IPS DF 6.9 (cell line): ENCODE measurements at regions not wholly inside any gene's neighbourhood (a gene's known extent, or its start where the extent isn't known, plus 50 kb on each side); places are given as distances from the start of the nearest gene placed in this dataset.

Experiments
- DNase-seq: peaks from one replicate; pipeline ENCODE4 v3.0.0-alpha.2; 2013; ENCODE audit warnings: low read depth, low spot score
- H3K27ac ChIP-seq: one replicate; pipeline ENCODE4 v1.5.1; 2013; ENCODE audit warnings: low read length, control low read depth
- H3K27me3 ChIP-seq: 2 replicates; pipeline ENCODE4 v1.6.1; 2013; ENCODE audit warnings: mild to moderate bottlenecking, low read length; ENCODE audit not compliant: control insufficient read depth, insufficient read depth
- H3K36me3 ChIP-seq: 2 replicates; pipeline ENCODE4 v1.6.1; 2013; ENCODE audit warnings: low read length; ENCODE audit not compliant: control insufficient read depth, insufficient read depth
- H3K4me1 ChIP-seq: 2 replicates; pipeline ENCODE4 v1.6.1; 2013; ENCODE audit warnings: low read length; ENCODE audit not compliant: control insufficient read depth, insufficient read depth
- H3K4me3 ChIP-seq: 2 replicates; pipeline ENCODE4 v1.5.1; 2013; ENCODE audit warnings: mild to moderate bottlenecking, low read length
- H3K9me3 ChIP-seq: 2 replicates; pipeline ENCODE4 v1.6.1; 2013; ENCODE audit warnings: low read length, inconsistent platforms; ENCODE audit not compliant: control insufficient read depth, insufficient read depth
- WGBS: extraction: QIAGEN DNeasy Blood & Tissue Kit; methylation state at CpG from one replicate; pipeline ENCODE4 v1.1.7; 2013; ENCODE audit warnings: mixed read lengths, missing lambda C conversion rate; ENCODE audit not compliant: insufficient read length, insufficient coverage; 5-methylcytosine and 5-hydroxymethylcytosine counted together

GRCh38 chr2:183375821-183376220 lies 251.6 kb downstream of the NUP35 start:
- H3K4me1 ChIP-seq, result no peaks in the 10 kb centered on the region
- H3K27me3 ChIP-seq, result no peaks in the 10 kb centered on the region
- DNase-seq, result no peak
- H3K36me3 ChIP-seq, result no peaks in the 10 kb centered on the region
- H3K9me3 ChIP-seq, result no peaks in the 10 kb centered on the region
- no peak overlapping the region for H3K4me3 ChIP-seq
- H3K27ac ChIP-seq, result no peak overlapping the region
- WGBS, result no CpG with 5 or more reads among the region's 3 CpGs

DNA sequence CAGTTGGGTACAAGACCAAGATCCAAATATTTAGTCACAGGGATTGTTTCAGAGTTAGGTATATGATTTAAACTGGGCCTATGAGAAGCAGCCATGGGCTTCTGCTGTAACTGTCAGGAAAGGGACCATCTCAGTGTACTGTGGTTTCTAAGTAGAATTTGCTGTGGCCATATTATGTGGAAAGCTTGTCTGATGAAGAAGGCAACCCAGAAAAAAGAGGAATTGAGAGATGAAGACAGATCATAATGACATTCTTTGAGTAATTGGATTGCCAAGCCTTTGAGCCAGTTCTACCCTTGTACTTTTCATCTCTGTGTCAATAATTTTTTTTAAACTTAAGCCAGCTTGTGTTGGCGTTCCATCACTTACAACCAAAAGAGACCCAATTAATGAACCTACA lies 259.6 kb downstream of the NUP35 start:
- Histone ChIP-seq H3K4me3 (no peak overlapping the region), H3K27me3 (no peaks in the 10 kb centered on the region), H3K9me3 (no peaks in the 10 kb centered on the region), H3K27ac (no peak overlapping the region), H3K36me3 (no peaks in the 10 kb centered on the region), H3K4me1 (no peaks in the 10 kb centered on the region)
- WGBS, result no CpG with 5 or more reads among the region's 1 CpG
- DNase-seq, result no peak

DNA sequence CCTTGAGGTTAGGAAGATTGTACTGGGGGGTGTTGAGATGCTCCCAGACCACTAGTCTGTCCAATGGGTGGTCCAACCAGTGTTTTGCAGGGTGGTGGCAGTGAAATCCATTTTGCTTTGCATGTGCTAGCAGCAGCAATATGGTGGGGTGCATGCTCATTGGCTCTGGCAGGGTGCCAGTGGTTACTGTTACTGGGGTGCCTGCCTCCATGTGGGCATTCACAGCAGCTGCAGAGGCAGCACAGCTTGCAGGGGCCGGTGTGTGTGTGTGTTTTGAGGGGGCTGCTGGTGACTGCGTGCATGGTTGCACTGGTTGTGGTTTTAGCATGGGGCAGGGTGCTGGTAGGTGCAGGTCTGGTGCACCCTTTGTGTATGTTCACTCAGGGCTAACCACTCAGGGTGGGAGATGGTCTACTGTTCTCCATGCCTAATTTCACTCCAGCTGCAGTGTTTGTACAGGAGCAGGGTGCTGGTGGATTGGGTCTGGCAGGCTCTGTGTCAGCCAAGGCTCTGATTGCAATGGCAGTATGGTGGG lies 265.4 kb downstream of the NUP35 start:
- H3K27ac ChIP-seq, result no peak overlapping the region
- no peak overlapping the region for H3K4me3 ChIP-seq
- no peaks in the 10 kb centered on the region for H3K4me1 ChIP-seq
- WGBS, result no CpG with 5 or more reads among the region's 2 CpGs
- no peaks in the 10 kb centered on the region for H3K9me3 ChIP-seq
- no peaks in the 10 kb centered on the region for H3K27me3 ChIP-seq
- DNase-seq, result no peak
- H3K36me3 ChIP-seq, result no peaks in the 10 kb centered on the region

DNA sequence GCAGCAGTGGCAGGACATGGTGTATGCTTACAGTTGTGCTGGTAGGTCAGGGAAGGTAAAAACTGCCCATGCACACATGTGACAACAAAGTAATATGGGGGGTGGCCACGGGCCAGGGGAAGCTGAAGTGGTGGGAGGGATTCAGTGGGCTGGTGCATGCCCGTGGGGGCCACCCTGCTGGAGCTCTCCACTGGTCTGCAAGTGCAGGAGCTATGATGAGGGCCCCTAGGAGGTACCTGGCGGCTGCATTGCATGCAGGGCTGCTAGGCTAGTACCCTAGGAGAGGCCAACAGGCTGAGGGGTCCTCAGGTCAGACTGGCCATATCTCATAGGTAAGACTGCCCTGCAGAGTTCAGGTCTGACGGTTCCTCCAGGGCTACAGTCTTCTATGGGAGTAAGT lies 265.9 kb downstream of the NUP35 start:
- H3K27me3 ChIP-seq, result no peaks in the 10 kb centered on the region
- H3K27ac ChIP-seq, result no peak overlapping the region
- H3K4me1 ChIP-seq, result no peaks in the 10 kb centered on the region
- H3K36me3 ChIP-seq, result no peaks in the 10 kb centered on the region
- WGBS, result no CpG with 5 or more reads among the region's 4 CpGs
- H3K9me3 ChIP-seq, result no peaks in the 10 kb centered on the region
- DNase-seq, result no peak
- H3K4me3 ChIP-seq, result no peak overlapping the region

DNA sequence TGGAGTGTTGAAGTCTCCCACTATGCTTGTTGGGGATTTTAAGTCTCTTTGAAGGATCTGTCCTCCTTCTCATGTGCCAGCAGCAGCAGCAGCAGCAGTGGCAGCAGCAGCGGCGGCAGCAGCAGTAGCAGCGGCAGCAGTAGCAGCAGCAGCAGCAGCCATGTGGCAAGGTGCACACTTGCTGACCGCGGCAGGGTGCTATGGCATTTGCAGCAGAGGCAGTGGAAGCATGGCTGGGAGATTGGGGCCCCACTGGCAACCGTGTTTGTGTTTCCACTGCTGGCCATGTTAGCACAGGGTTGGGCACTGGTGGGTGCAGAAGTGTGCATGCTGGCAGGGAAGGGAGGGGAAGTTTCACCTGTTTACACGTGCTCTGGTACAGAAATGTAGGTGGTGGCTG lies 280.1 kb downstream of the NUP35 start:
- Histone ChIP-seq H3K27ac (no peak overlapping the region), H3K4me1 (0 out of 2 replicates have a peak, but pooled peaks cover 4% of the 10 kb centered on the region), H3K4me3 (no peak overlapping the region), H3K36me3 (no peaks in the 10 kb centered on the region), H3K9me3 (no peaks in the 10 kb centered on the region), H3K27me3 (no peaks in the 10 kb centered on the region)
- no CpG with 5 or more reads among the region's 7 CpGs for WGBS
- no peak for DNase-seq

DNA sequence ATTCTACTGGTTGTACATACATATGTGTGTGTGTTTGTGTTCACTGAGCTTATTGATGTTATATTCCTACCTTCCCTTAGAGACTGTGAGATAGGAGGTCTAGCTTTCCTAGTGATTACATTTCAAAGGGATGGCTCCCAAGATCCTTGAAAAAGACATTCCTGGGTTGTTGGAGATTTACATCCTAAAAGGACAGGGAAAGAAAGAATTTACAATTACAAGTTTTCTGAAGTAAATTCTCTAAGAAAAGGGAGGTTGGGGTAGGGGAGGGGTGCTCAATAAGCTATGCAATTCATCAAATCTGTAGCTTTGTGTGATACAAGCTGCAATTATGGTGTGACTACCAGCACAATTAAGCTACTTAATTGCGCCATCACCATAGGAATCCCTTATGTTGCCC lies 284.3 kb downstream of the NUP35 start:
- no peak for DNase-seq
- Histone ChIP-seq H3K36me3 (no peaks in the 10 kb centered on the region), H3K9me3 (no peaks in the 10 kb centered on the region), H3K27me3 (no peaks in the 10 kb centered on the region), H3K4me3 (no peak overlapping the region), H3K27ac (no peak overlapping the region), H3K4me1 (0 out of 2 replicates have a peak, but pooled peaks cover 4% of the 10 kb centered on the region)
- no CpG with 5 or more reads among the region's 1 CpG for WGBS

DNA sequence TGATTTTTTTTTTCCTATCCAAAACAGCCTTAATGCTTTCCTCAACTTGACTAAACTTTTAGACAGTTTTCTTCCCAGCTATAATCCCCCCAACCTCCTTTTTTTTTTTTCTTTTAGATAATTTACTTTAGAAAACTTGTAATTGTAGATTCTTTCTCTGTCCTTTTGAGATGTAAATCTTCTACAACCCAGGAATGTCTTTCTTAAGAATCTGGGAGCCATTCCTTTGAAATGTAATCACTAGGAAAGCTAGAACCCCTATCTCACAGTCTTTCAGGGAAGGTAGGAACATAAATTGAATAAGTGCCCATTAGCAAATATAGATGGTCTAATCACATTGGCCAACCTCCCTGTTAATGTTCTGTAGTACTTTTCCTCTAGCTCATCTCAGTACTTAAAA lies 285.4 kb downstream of the NUP35 start:
- Histone ChIP-seq H3K4me3 (no peak overlapping the region), H3K27me3 (no peaks in the 10 kb centered on the region), H3K36me3 (no peaks in the 10 kb centered on the region), H3K9me3 (no peaks in the 10 kb centered on the region), H3K27ac (no peak overlapping the region), H3K4me1 (0 out of 2 replicates have a peak, but pooled peaks cover 2% of the 10 kb centered on the region)
- DNase-seq, result no peak

DNA sequence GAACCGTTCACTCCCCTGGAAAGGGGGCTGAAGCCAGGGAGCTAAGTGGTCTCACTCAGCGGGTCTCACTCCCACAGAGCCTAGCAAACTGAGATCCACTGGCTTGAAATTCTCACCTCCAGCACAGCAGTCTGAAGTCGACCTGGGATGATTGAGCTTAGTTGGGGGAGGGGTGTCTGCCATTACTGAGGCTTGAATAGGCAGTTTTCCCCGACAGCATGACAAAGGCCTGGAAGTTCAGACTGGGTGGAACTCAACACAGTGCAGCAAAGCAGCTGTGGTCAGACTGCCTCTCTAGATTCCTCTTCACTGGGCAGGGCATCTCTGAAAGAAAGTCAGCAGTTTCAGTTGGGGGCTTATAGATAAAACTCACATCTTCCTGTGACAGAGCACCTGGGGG lies 292.5 kb downstream of the NUP35 start:
- H3K9me3 ChIP-seq, result no peaks in the 10 kb centered on the region
- no peak for DNase-seq
- H3K27me3 ChIP-seq, result no peaks in the 10 kb centered on the region
- no peak overlapping the region for H3K4me3 ChIP-seq
- no peaks in the 10 kb centered on the region for H3K36me3 ChIP-seq
- H3K4me1 ChIP-seq, result peaks cover 3% of the 10 kb centered on the region; the same call in 1 of the 2 replicates
- no peak overlapping the region for H3K27ac ChIP-seq
- no CpG with 5 or more reads among the region's 4 CpGs for WGBS

GRCh38 chr2:183426825-183427224 lies 302.6 kb downstream of the NUP35 start:
- H3K9me3 ChIP-seq, result no peaks in the 10 kb centered on the region
- H3K27ac ChIP-seq, result no peak overlapping the region
- H3K36me3 ChIP-seq, result no peaks in the 10 kb centered on the region
- H3K4me3 ChIP-seq, result no peak overlapping the region
- H3K27me3 ChIP-seq, result no peaks in the 10 kb centered on the region
- no peaks in the 10 kb centered on the region for H3K4me1 ChIP-seq
- no CpG with 5 or more reads among the region's 3 CpGs for WGBS
- DNase-seq, result no peak

DNA sequence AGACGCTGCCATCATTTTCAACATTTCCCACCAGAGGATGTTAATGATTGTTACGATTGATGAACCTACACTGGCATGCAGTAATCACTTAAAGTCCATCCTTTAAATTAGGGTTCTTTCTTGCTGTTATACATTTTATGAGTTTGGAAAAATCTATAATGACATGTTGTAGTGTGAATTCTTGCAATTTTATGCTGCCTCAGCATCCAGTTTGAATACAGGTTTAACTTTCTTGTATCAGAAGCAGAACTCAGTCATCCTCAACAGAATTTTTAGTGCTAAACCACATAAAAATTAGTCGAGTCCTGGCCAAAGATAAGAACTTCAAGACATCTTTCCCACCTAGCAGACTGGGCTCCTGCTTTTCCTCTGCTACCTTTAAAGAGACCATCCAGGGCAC lies 303.3 kb downstream of the NUP35 start:
- no peaks in the 10 kb centered on the region for H3K27me3 ChIP-seq
- no CpG with 5 or more reads among the region's 3 CpGs for WGBS
- H3K4me1 ChIP-seq, result no peaks in the 10 kb centered on the region
- no peak for DNase-seq
- H3K36me3 ChIP-seq, result no peaks in the 10 kb centered on the region
- no peaks in the 10 kb centered on the region for H3K9me3 ChIP-seq
- no peak overlapping the region for H3K27ac ChIP-seq
- no peak overlapping the region for H3K4me3 ChIP-seq

DNA sequence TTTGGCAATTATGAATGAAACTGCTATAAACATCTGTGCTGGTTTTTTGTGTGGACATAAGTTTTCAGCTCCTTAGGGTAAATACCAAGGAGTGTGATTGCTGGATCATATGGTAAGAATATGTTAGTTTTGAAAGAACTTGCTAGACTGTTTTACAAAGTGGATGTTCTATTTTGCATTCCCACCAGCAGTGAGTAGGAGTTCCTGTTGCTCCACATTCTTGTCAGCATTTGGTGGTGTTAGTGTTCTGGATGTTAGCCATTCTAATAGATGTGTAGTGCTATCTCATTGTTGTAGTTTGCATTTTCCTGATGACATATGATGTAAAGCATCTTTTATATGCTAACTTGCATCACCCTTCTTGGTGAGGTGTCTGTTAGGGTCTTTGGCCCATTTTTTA lies 304.6 kb downstream of the NUP35 start:
- Histone ChIP-seq H3K4me3 (no peak overlapping the region), H3K4me1 (no peaks in the 10 kb centered on the region), H3K27ac (no peak overlapping the region), H3K36me3 (no peaks in the 10 kb centered on the region), H3K9me3 (no peaks in the 10 kb centered on the region), H3K27me3 (no peaks in the 10 kb centered on the region)
- no peak for DNase-seq
